ENCODE measurements at regions not wholly inside any gene's neighbourhood (a gene's known extent, or its start where the extent isn't known, plus 50 kb on each side); places are given as distances from the start of the nearest gene placed in this dataset.

DNA sequence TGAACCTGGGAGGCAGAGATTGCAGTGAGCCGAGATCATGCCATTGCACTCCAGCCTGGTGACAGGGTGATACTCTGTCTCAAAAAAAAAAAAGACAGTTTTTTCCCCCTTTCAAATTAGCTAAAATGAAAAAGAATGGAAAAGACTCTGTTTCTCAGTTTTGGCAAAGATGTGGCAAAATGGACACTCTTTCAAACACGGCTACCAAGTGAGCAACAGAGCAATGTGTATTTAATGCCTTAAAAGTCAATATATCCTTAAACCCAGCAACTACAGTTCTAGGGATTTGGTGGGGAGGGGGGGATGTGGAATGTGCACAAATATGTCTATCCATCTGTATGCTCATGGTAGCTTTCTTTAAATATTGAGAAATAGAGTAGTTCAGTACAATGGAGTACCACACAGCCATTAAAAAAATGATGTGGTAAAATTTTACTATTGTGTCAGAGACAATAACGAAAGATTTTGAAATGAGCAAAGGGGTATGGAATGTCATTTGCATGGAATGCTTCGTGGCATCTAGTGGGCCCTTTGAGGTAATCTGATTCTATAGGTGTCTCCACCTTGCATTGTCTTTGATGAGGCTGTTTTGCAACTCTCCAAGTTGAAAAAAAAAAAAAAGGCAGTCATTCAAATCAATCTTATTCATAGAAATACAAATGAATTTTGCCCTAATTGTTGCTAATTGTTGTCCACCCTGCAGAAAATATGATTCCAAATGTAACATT is 108.1 kb downstream of the AXIN2 start:
- TF ChIP-seq CTCF (IDR thresholded peaks at IDR 0.05) (no peak), POLR2A (IDR thresholded peaks at IDR 0.05) (no peak)
